CD14-positive monocyte (primary cell): ENCODE measurements at regions not wholly inside any gene's neighbourhood (a gene's known extent, or its start where the extent isn't known, plus 50 kb on each side); places are given as distances from the start of the nearest gene placed in this dataset.

Source experiments
- DNase-seq, 3 donors: peaks; one replicate each; pipeline ENCODE4 v3.0.0-alpha.2; 2011 to 2022
- H2AFZ ChIP-seq: 2 replicates; pipeline ENCODE4 v1.6.0; 2012; ENCODE audit warnings: mild to moderate bottlenecking, low read depth, low read length, inconsistent platforms; ENCODE audit not compliant: insufficient read depth, poor library complexity, severe bottlenecking
- H3K27ac ChIP-seq, 2 donors: 1 replicate in 1 of 2; 2 replicates in 1 of 2; pipeline ENCODE4 v1.5.1; 2012 to 2013; ENCODE audit warnings: low read length in 2 of 2, control low read depth in 1 of 2, inconsistent platforms in 1 of 2, low read depth in 1 of 2, mild to moderate bottlenecking in 1 of 2
- H3K27me3 ChIP-seq, 2 donors: one replicate each; pipeline versions ENCODE4 v1.6.0 to v1.6.1; 2011 to 2013; ENCODE audit warnings: low read length in 2 of 2; ENCODE audit not compliant: control insufficient read depth in 2 of 2, insufficient read depth in 2 of 2
- H3K36me3 ChIP-seq, 2 donors: replicated peaks in 1 of 2; 1 replicate in 1 of 2; 2 replicates in 1 of 2; pipeline versions ENCODE4 v1.5.1 to v1.6.1; 2012 to 2013; ENCODE audit warnings: low read length in 2 of 2, control low read depth in 1 of 2, inconsistent platforms in 1 of 2, mild to moderate bottlenecking in 1 of 2; ENCODE audit not compliant: insufficient read depth in 2 of 2, control insufficient read depth in 1 of 2
- H3K4me1 ChIP-seq, 2 donors: 1 replicate in 1 of 2; 2 replicates in 1 of 2; pipeline versions ENCODE4 v1.5.1 to v1.6.1; 2012 to 2013; ENCODE audit warnings: low read length in 2 of 2, control low read depth in 1 of 2, inconsistent platforms in 1 of 2, mild to moderate bottlenecking in 1 of 2, moderate library complexity in 1 of 2; ENCODE audit not compliant: insufficient read depth in 2 of 2, control insufficient read depth in 1 of 2
- H3K4me2 ChIP-seq: replicated peaks from 2 replicates; pipeline ENCODE3; 2012; ENCODE audit warnings: low read length, moderate library complexity, mild to moderate bottlenecking; ENCODE audit not compliant: poor library complexity, severe bottlenecking; ENCODE audit errors: extremely low read depth
- H3K4me3 ChIP-seq, 3 experiments: fragments of 200-600 bp in 1 of 3; sonication (generic) in 1 of 3; replicated peaks in 1 of 3; 1 replicate in 2 of 3; 2 replicates in 1 of 3; pipeline ENCODE4 v1.5.1; 2011 to 2013; ENCODE audit warnings: low read length in 3 of 3, mild to moderate bottlenecking in 3 of 3, control low read depth in 2 of 3, low read depth in 2 of 3, inconsistent platforms in 1 of 3, moderate library complexity in 1 of 3
- H3K79me2 ChIP-seq: 2 replicates; pipeline ENCODE4 v1.6.0; 2012; ENCODE audit warnings: mild to moderate bottlenecking, control low read depth, inconsistent platforms, low read length, moderate library complexity; ENCODE audit not compliant: insufficient read depth
- H3K9ac ChIP-seq: 2 replicates; pipeline ENCODE4 v1.6.0; 2017; ENCODE audit warnings: low read length, mild to moderate bottlenecking; ENCODE audit not compliant: insufficient read depth, poor library complexity, severe bottlenecking
- H3K9me3 ChIP-seq, 2 donors: replicated peaks in 1 of 2; 1 replicate in 1 of 2; 2 replicates in 1 of 2; pipeline versions ENCODE4 v1.5.1 to v1.6.1; 2012 to 2013; ENCODE audit warnings: low read length in 2 of 2, control low read depth in 1 of 2; ENCODE audit not compliant: control insufficient read depth in 1 of 2, insufficient read depth in 1 of 2
- H4K20me1 ChIP-seq: 2 replicates; pipeline ENCODE4 v1.6.0; 2012; ENCODE audit warnings: mild to moderate bottlenecking, low read length, control low read depth, moderate library complexity; ENCODE audit not compliant: insufficient read depth
- H3K27ac Mint-ChIP-seq, 7 donors: one replicate each; pipeline ENCODE4 v1.8.0; 2020; ENCODE audit warnings: mild to moderate bottlenecking in 7 of 7, mixed read lengths in 7 of 7, moderate library complexity in 6 of 7, inconsistent platforms in 2 of 7
- H3K27me3 Mint-ChIP-seq, 3 donors: one replicate each; pipeline ENCODE4 v1.8.0; 2021 to 2022; ENCODE audit warnings: low read depth in 3 of 3, mild to moderate bottlenecking in 3 of 3, mixed read lengths in 3 of 3, moderate library complexity in 3 of 3, inconsistent platforms in 1 of 3
- H3K36me3 Mint-ChIP-seq, 2 donors: one replicate each; pipeline ENCODE4 v1.8.0; 2020; ENCODE audit warnings: mixed read lengths in 2 of 2, inconsistent platforms in 1 of 2, mild to moderate bottlenecking in 1 of 2
- H3K4me1 Mint-ChIP-seq: one replicate; pipeline ENCODE4 v1.8.0; 2020; ENCODE audit warnings: mild to moderate bottlenecking, mixed read lengths
- H3K4me3 Mint-ChIP-seq, 2 donors: one replicate each; pipeline ENCODE4 v1.8.0; 2020; ENCODE audit warnings: mild to moderate bottlenecking in 2 of 2, mixed read lengths in 2 of 2, moderate library complexity in 1 of 2
- H3K9me3 Mint-ChIP-seq, 7 donors: one replicate each; pipeline ENCODE4 v1.8.0; 2020 to 2022; ENCODE audit warnings: mixed read lengths in 7 of 7, mild to moderate bottlenecking in 6 of 7, moderate library complexity in 6 of 7, inconsistent platforms in 2 of 7
- CTCF ChIP-seq: fragments of 200-600 bp; IDR thresholded peaks from one replicate; pipeline ENCODE4 v1.8.0; 2022; ENCODE audit warnings: antibody characterized with exemption, mild to moderate bottlenecking
- WGBS: methylation state at CpG from one replicate; pipeline ENCODE4 v1.1.5; 2013; ENCODE audit warnings: missing lambda C conversion rate; ENCODE audit not compliant: insufficient coverage; 5-methylcytosine and 5-hydroxymethylcytosine counted together
- intact Hi-C, 2 donors: fragments of 100-400 bp; cut with micrococcal nuclease; formaldehyde crosslinking; loops; one replicate each; pipeline versions ENCODE4 v1.15.0 to v1.15.1; 2023

- Histone ChIP-seq H3K36me3 (no peaks in the 10 kb centered on the region), H3K4me3 (no peak overlapping the region), H4K20me1 (no peaks in the 10 kb centered on the region), H3K4me2 (no peak overlapping the region), H2AFZ (no peak overlapping the region), H3K9me3 (peaks cover 0 to 3% of the 10 kb centered on the region in 2 donors), H3K79me2 (no peaks in the 10 kb centered on the region), H3K9ac (no peak overlapping the region), H3K4me1 (peaks cover 25 to 28% of the 10 kb centered on the region in 2 donors), H3K27me3 (no peaks in the 10 kb centered on the region), H3K27ac (no peak overlapping the region)
- H3K36me3 Mint-ChIP-seq, result no peaks in the 10 kb centered on the region
- DNase-seq, result peak in 1 of 3 donors; percentile 1
- no peak for TF ChIP-seq CTCF
- H3K4me3 Mint-ChIP-seq, result no peak overlapping the region
- H3K27me3 Mint-ChIP-seq, result peaks cover 2 to 6% (median 2%) of the 10 kb centered on the region in 3 donors
- H3K4me1 Mint-ChIP-seq, result peaks cover 27% of the 10 kb centered on the region
- WGBS, result 97% methylated on average over 20 of the region's 25 CpGs
- H3K9me3 Mint-ChIP-seq, result peaks cover 0 to 3% (median 1%) of the 10 kb centered on the region in 7 donors
- intact Hi-C loops, result no loop called here
- peak overlapping the region in 2 of 7 donors; percentile 48 to 64 for H3K27ac Mint-ChIP-seq
Observed at GRCh38 chr17:83180264-83180995, 101.0 kb downstream of the METRNL start.

GRCh38 chr17:83180996-83181481 is 101.6 kb downstream of the METRNL start:
- Mint-ChIP-seq H3K27me3 (peaks cover 2 to 5% (median 2%) of the 10 kb centered on the region in 3 donors), H3K36me3 (no peaks in the 10 kb centered on the region), H3K4me3 (no peak overlapping the region), H3K4me1 (peaks cover 28% of the 10 kb centered on the region), H3K9me3 (peaks cover 0 to 3% (median 1%) of the 10 kb centered on the region in 7 donors), H3K27ac (peak overlapping the region in 3 of 7 donors; percentile 46 to 68 (median 48))
- H3K79me2 ChIP-seq, result no peaks in the 10 kb centered on the region
- H3K27ac ChIP-seq, result no peak overlapping the region
- no peaks in the 10 kb centered on the region for H3K27me3 ChIP-seq
- H3K4me1 ChIP-seq, result peaks cover 25 to 28% of the 10 kb centered on the region in 2 donors
- no peak overlapping the region for H2AFZ ChIP-seq
- no peak overlapping the region for H3K4me2 ChIP-seq
- H4K20me1 ChIP-seq, result no peaks in the 10 kb centered on the region
- peak in 1 of 3 donors; percentile 15 for DNase-seq
- H3K9me3 ChIP-seq, result peaks cover 0 to 3% of the 10 kb centered on the region in 2 donors
- no peak for TF ChIP-seq CTCF
- H3K9ac ChIP-seq, result no peak overlapping the region
- intact Hi-C loops, result no loop called here
- WGBS, result 80% methylated on average over 1 of the region's 2 CpGs
- no peak overlapping the region for H3K4me3 ChIP-seq
- H3K36me3 ChIP-seq, result no peaks in the 10 kb centered on the region
